GM06990 (cell line): ENCODE measurements at regions not wholly inside any gene's neighbourhood (a gene's known extent, or its start where the extent isn't known, plus 50 kb on each side); places are given as distances from the start of the nearest gene placed in this dataset.
"Not testable (repeated sequence)": the region's sequence is repeated elsewhere in the genome, so short reads cannot be mapped to it uniquely, and the experiment has no call there.

ENCODE experiments used
- DNase-seq: peaks from one replicate; pipeline ENCODE4 v3.0.0-alpha.2; 2011; ENCODE audit not compliant: insufficient read length; ENCODE audit errors: extremely low read depth
- H3K27me3 ChIP-seq: replicated peaks from 2 replicates; pipeline ENCODE4 v1.6.0; 2011; ENCODE audit warnings: low read length; ENCODE audit not compliant: control insufficient read depth, insufficient read depth
- H3K36me3 ChIP-seq: 2 replicates; pipeline ENCODE4 v1.5.1; 2011; ENCODE audit warnings: low read length; ENCODE audit not compliant: control insufficient read depth, insufficient read depth
- H3K4me3 ChIP-seq: replicated peaks from 2 replicates; pipeline ENCODE4 v1.5.1; 2011; ENCODE audit warnings: low read depth, mild to moderate bottlenecking, control low read depth, low read length
- TF ChIP-seq, protein P1 (sequence below): IDR thresholded peaks from 2 replicates; pipeline ENCODE4 v1.5.1; 2011; ENCODE audit warnings: low read length, control low read depth, mild to moderate bottlenecking, inconsistent platforms; ENCODE audit not compliant: insufficient read depth, poor library complexity, severe bottlenecking

DNA sequence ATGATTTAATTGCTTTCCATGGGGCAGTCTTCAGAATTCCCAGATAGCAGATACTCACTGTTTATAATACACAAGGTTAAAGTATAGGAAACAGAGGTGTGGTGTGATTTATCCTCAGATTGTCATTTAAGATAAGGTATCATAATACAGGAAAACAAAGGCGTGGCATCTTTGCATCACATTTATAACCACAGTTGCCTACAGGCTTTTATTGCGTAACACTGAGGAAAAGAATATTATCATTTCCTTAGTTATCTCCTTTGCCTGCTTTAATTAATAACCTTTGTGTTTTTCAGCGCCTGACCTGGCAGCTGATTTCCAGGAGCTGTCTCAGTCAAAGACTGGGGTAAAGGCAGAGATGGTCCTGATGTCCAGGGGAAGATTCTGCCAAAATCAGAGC is 68.8 kb downstream of the SSX7 start:
- H3K4me3 ChIP-seq: no peak overlapping the region
- no peaks in the 10 kb centered on the region for H3K36me3 ChIP-seq
- H3K27me3 ChIP-seq: no peaks in the 10 kb centered on the region; the same call in none of the 2 replicates
- no peak for DNase-seq
- TF ChIP-seq, protein P1, sequence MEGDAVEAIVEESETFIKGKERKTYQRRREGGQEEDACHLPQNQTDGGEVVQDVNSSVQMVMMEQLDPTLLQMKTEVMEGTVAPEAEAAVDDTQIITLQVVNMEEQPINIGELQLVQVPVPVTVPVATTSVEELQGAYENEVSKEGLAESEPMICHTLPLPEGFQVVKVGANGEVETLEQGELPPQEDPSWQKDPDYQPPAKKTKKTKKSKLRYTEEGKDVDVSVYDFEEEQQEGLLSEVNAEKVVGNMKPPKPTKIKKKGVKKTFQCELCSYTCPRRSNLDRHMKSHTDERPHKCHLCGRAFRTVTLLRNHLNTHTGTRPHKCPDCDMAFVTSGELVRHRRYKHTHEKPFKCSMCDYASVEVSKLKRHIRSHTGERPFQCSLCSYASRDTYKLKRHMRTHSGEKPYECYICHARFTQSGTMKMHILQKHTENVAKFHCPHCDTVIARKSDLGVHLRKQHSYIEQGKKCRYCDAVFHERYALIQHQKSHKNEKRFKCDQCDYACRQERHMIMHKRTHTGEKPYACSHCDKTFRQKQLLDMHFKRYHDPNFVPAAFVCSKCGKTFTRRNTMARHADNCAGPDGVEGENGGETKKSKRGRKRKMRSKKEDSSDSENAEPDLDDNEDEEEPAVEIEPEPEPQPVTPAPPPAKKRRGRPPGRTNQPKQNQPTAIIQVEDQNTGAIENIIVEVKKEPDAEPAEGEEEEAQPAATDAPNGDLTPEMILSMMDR: no peak

DNA sequence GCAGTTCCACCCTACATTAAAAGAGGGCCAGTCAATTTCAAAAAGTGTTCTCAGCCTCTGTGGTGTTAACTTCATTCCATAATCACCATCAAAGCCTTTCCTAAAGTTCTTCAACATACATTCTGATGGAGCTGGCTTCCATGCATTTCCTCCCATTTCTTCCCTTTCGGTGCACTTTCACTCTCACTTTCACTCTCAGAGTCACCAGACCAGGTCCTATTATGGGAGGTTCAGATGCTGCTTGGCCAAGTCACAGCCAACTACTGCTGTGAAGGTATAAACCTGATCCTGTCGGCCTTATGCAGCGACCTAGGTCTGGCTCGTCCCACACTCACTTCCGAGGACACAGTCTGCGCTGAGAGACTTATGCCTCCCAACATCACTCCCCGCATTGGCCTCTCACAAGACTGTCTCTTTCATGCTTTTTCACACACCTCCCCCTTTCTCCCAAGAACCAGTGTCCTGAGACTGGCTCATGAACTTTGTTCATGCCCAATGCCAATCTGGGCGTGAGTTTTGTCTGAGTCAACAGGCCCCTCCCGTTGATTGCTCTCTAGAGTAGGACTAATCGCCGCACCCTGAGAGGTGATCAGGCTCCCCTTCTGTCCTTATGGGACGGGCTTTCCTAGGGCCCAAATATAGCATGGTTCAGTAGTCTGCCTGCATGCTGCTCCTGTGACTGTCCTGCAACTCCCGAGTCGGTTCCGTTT is 60.8 kb upstream of the XAGE1B start:
- Histone ChIP-seq H3K27me3 (no peaks in the 10 kb centered on the region; the same call in 1 of the 2 replicates), H3K4me3 (no peak overlapping the region), H3K36me3 (no peaks in the 10 kb centered on the region)
- no peak for DNase-seq
- TF ChIP-seq, protein P1: no peak

DNA sequence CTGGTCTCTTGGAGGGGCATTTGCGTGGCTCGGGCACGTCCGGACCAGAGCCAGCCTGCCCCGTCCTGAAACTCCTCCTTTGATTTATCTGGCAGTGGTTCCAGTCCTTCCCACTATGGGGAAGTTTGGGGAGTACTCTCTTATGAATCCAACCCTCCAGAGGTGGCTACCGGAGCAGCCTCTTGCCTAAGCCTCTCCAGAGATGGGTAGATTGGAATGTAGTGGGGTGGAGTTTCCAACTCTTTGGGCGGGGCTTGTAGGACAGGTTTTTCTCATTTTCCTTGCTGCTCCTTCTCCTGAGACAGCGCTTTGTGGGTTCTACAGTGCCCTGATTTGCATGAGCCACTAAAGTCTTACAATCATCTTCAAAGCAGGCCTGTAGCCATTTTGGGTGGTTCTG is 60.1 kb upstream of the XAGE1B start:
- H3K4me3 ChIP-seq: no peak overlapping the region
- H3K36me3 ChIP-seq: no peaks in the 10 kb centered on the region
- TF ChIP-seq, protein P1: no peak
- H3K27me3 ChIP-seq: no peaks in the 10 kb centered on the region; the same call in 1 of the 2 replicates
- no peak for DNase-seq

DNA sequence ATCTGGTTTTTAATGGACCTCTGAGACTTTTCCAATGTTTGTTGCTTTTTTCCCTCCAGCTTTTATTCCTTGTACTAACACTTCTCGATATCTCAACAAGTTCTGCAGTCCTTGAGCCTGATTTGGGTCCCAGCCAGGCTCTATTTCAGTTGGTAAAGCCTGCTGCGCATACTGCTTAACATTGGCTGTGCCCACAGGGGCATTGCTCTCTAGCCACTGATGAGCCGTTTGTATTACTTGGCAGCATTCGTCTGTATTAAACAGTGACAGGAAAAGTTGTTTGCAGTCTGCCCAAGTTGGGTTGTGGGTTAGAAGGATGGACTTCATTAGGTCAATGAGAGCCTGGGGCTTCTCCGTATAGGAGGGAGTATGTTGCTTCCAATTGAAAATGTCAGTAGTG is 59.6 kb upstream of the XAGE1B start:
- Histone ChIP-seq H3K27me3 (no peaks in the 10 kb centered on the region; the same call in 1 of the 2 replicates), H3K4me3 (no peak overlapping the region), H3K36me3 (no peaks in the 10 kb centered on the region)
- no peak for DNase-seq
- TF ChIP-seq, protein P1: no peak

DNA sequence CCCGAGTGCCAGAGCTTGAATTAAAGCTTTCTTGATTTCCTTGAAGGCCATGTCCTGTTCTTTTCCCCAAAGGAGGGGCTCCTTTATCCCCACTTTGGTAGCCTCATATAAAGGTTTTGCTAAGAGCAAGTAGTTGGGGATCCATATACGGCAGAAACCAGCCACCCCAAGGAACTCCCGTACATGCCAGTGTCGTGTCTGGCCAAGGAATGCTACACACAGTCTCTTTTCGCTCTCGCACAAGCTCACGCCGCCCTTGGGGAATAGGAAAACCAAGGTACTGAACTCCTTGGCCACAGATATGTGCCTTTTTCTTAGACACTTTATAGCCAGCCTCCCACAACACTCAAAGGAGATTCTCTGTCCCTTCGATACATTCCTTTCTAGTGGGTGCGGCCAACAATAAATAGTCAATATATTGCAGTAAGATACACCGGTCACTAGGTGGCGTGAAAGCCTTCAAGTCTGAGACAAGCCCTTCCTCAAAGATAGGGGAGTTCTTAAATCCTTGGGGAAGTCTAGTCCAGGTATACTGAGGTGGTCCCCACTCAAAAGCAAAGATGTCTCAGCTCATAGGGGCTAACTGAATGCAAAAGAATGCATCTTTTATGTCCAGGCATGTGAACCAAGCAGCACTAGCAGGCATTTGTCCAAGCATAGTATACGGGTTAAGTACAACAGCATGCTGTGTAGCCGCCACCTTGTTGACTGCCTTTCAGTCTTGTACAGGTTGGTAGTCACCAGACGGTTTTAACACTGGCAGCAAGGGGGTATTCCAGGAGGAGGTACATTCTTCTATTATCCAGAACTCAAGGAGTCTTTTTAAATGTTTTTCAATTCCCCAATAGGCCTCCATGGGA is 57.8 kb upstream of the XAGE1B start:
- H3K4me3 ChIP-seq: no peak overlapping the region

DNA sequence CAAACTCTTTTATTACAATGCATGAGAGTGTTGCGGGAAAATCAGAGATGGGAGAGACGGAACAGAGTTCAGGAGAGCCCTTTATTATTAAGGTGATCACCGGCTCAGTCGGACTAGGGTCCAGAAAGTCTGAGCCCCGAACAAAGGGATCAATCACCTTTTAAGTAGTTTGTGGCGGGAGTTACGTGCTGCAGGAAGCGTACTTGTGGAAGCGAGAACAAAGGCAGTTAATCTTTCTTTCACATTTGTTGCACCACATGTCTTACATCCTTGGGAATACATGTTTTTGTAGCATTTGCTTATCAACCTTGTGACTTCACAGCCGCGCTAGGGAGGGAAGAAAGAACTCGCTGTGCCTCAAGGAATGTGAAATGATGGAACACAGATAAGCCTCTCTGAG is 51.3 kb upstream of the XAGE1B start:
- H3K4me3 ChIP-seq, DNase-seq, H3K27me3 ChIP-seq, H3K36me3 ChIP-seq: not testable (repeated sequence)

More for the DNA sequence above, 57.8 kb upstream of the XAGE1B start:
- no peaks in the 10 kb centered on the region for H3K36me3 ChIP-seq
- no peaks in the 10 kb centered on the region; the same call in 1 of the 2 replicates for H3K27me3 ChIP-seq
- DNase-seq: no peak
- TF ChIP-seq, protein P1: peak; percentile 73
